H1 (cell line): ENCODE measurements at regions not wholly inside any gene's neighbourhood (a gene's known extent, or its start where the extent isn't known, plus 50 kb on each side); places are given as distances from the start of the nearest gene placed in this dataset.

Experiments
- CTCF ChIA-PET: fragments of 300-600 bp; sonication (Branson Sonifier 250); formaldehyde crosslinking; loops from one replicate; lab custom pipeline; 2021; ENCODE audit not compliant: partially characterized antibody; lab: Charles Lee
- POLR2A ChIA-PET: fragments of 300-600 bp; sonication (Branson Sonifier 250); formaldehyde crosslinking; loops from one replicate; lab custom pipeline; 2021; ENCODE audit warnings: inconsistent platforms; ENCODE audit not compliant: partially characterized antibody; lab: Charles Lee
- DNase-seq, 2 experiments: peaks; one replicate each; pipeline versions ENCODE4 v3.0.0 to v3.0.0-alpha.2; 2010 to 2022; ENCODE audit warnings: low spot score in 2 of 2, low read depth in 1 of 2, mixed read lengths in 1 of 2
- FAIRE-seq: peaks from 2 replicates; lab custom pipeline; 2011; peaks lifted over from hg19 to GRCh38; lab: Jason Lieb, UNC
- H2AFZ ChIP-seq: 2 replicates; pipeline ENCODE4 v1.8.1; 2012; ENCODE audit warnings: low read length, inconsistent platforms
- H2AK5ac ChIP-seq: 2 replicates; pipeline ENCODE4 v1.6.1; 2013; ENCODE audit warnings: low read depth, low read length
- H2BK120ac ChIP-seq: replicated peaks from 2 replicates; pipeline ENCODE3; 2013; ENCODE audit warnings: low read depth, low read length, inconsistent platforms
- H2BK12ac ChIP-seq: 2 replicates; pipeline ENCODE4 v1.6.1; 2013; ENCODE audit warnings: low read depth, low read length
- H2BK15ac ChIP-seq: 2 replicates; pipeline ENCODE4 v1.6.1; 2013; ENCODE audit warnings: low read length
- H2BK20ac ChIP-seq: 2 replicates; pipeline ENCODE4 v1.6.1; 2013; ENCODE audit warnings: low read length
- H2BK5ac ChIP-seq: 2 replicates; pipeline ENCODE4 v1.6.1; 2013; ENCODE audit warnings: low read depth, low read length
- H3K14ac ChIP-seq: 2 replicates; pipeline ENCODE4 v1.6.1; 2013; ENCODE audit warnings: inconsistent platforms; ENCODE audit not compliant: insufficient read length
- H3K18ac ChIP-seq: 2 replicates; pipeline ENCODE4 v1.6.1; 2013; ENCODE audit warnings: low read length; ENCODE audit errors: extremely low read depth
- H3K23ac ChIP-seq: 2 replicates; pipeline ENCODE4 v1.6.1; 2013; ENCODE audit warnings: inconsistent platforms; ENCODE audit not compliant: insufficient read length
- H3K23me2 ChIP-seq: 2 replicates; pipeline ENCODE4 v1.6.1; 2013; ENCODE audit warnings: low read depth, low read length
- H3K27ac ChIP-seq: 2 replicates; pipeline ENCODE4 v1.6.1; 2011; ENCODE audit warnings: low read depth, low read length, inconsistent platforms
- H3K27me3 ChIP-seq, 4 experiments: replicated peaks in 1 of 4; 1 replicate in 1 of 4; 2 replicates in 3 of 4; pipeline versions ENCODE4 v1.6.1 to v1.8.1; 2011 to 2013; ENCODE audit warnings: low read length in 3 of 4, mild to moderate bottlenecking in 3 of 4, inconsistent platforms in 2 of 4, mixed read lengths in 2 of 4, moderate library complexity in 1 of 4; ENCODE audit not compliant: control insufficient read depth in 3 of 4, insufficient read depth in 3 of 4; ENCODE audit errors: extremely low read depth in 1 of 4
- H3K36me3 ChIP-seq, 4 experiments: 2 replicates each; pipeline versions ENCODE4 v1.6.1 to v1.8.1; 2011 to 2013; ENCODE audit warnings: mild to moderate bottlenecking in 4 of 4, low read length in 3 of 4, moderate library complexity in 2 of 4, control low read depth in 1 of 4, inconsistent platforms in 1 of 4; ENCODE audit not compliant: insufficient read depth in 4 of 4, control insufficient read depth in 2 of 4
- H3K4ac ChIP-seq: replicated peaks from 2 replicates; pipeline ENCODE3; 2013; ENCODE audit warnings: low read length, low read depth, mixed read lengths, inconsistent platforms; ENCODE audit not compliant: insufficient read length
- H3K4me1 ChIP-seq, 4 experiments: replicated peaks in 1 of 4; 1 replicate in 1 of 4; 2 replicates in 3 of 4; pipeline versions ENCODE4 v1.6.1 to v1.8.1; 2011 to 2013; ENCODE audit warnings: low read length in 3 of 4, inconsistent platforms in 2 of 4, mixed read lengths in 1 of 4; ENCODE audit not compliant: insufficient read depth in 4 of 4, control insufficient read depth in 3 of 4
- H3K4me2 ChIP-seq, 2 experiments: 2 replicates each; pipeline versions ENCODE4 v1.6.1 to v1.8.1; 2011 to 2013; ENCODE audit warnings: low read depth in 2 of 2, low read length in 2 of 2, control low read depth in 1 of 2, inconsistent platforms in 1 of 2, mild to moderate bottlenecking in 1 of 2; ENCODE audit not compliant: insufficient read depth in 1 of 2
- H3K4me3 ChIP-seq, 4 experiments: fragments of 200-600, 300-600 bp in 1 of 4; sonication (generic), shearing (Covaris generic), sonication (Bioruptor Twin) in 1 of 4; 2 replicates each; pipeline versions ENCODE4 v1.5.1 to v1.8.1; 2011 to 2016; ENCODE audit warnings: low read length in 4 of 4, low read depth in 3 of 4, control low read depth in 2 of 4, inconsistent platforms in 2 of 4, mild to moderate bottlenecking in 2 of 4, mixed read lengths in 1 of 4, moderate library complexity in 1 of 4; ENCODE audit not compliant: insufficient read depth in 2 of 4; ENCODE audit errors: extremely low read depth in 1 of 4
- H3K56ac ChIP-seq: replicated peaks from 2 replicates; pipeline ENCODE3; 2013; ENCODE audit warnings: low read depth, mild to moderate bottlenecking, mixed read lengths, low read length, inconsistent platforms; ENCODE audit not compliant: insufficient read length
- H3K79me1 ChIP-seq: 2 replicates; pipeline ENCODE4 v1.6.1; 2013; ENCODE audit warnings: low read depth, low read length, control low read depth
- H3K79me2 ChIP-seq, 2 experiments: 2 replicates each; pipeline versions ENCODE4 v1.6.1 to v1.8.1; 2012 to 2013; ENCODE audit warnings: low read length in 2 of 2, mild to moderate bottlenecking in 2 of 2, inconsistent platforms in 1 of 2; ENCODE audit not compliant: insufficient read depth in 2 of 2, control insufficient read depth in 1 of 2
- H3K9ac ChIP-seq, 4 experiments: replicated peaks in 1 of 4; 1 replicate in 1 of 4; 2 replicates in 3 of 4; pipeline versions ENCODE4 v1.6.1 to v1.8.1; 2011 to 2013; ENCODE audit warnings: low read depth in 3 of 4, low read length in 3 of 4, control low read depth in 2 of 4, mild to moderate bottlenecking in 2 of 4, moderate library complexity in 2 of 4, inconsistent platforms in 1 of 4; ENCODE audit errors: extremely low read depth in 1 of 4
- H3K9me3 ChIP-seq, 2 experiments: 2 replicates each; pipeline versions ENCODE4 v1.6.1 to v1.8.1; 2012 to 2013; ENCODE audit warnings: mild to moderate bottlenecking in 2 of 2, moderate library complexity in 2 of 2, control low read depth in 1 of 2, inconsistent platforms in 1 of 2, low read depth in 1 of 2, low read length in 1 of 2, mixed read lengths in 1 of 2; ENCODE audit not compliant: insufficient read depth in 2 of 2
- H4K20me1 ChIP-seq, 2 experiments: replicated peaks in 1 of 2; 2 replicates each; pipeline versions ENCODE3 to v1.8.1; 2011 to 2013; ENCODE audit warnings: inconsistent platforms in 2 of 2, low read length in 2 of 2, mild to moderate bottlenecking in 1 of 2; ENCODE audit not compliant: insufficient read depth in 2 of 2, control insufficient read depth in 1 of 2
- H4K5ac ChIP-seq: 2 replicates; pipeline ENCODE4 v1.6.1; 2013; ENCODE audit warnings: low read length, low read depth, mixed read lengths, inconsistent platforms; ENCODE audit not compliant: insufficient read length
- H4K8ac ChIP-seq: 2 replicates; pipeline ENCODE4 v1.8.0; 2013; ENCODE audit warnings: mild to moderate bottlenecking, moderate library complexity, low read length, inconsistent platforms; ENCODE audit not compliant: insufficient read depth; ENCODE audit errors: extremely low read depth
- H4K91ac ChIP-seq: replicated peaks from 2 replicates; pipeline ENCODE3; 2013; ENCODE audit warnings: low read length, mixed read lengths, inconsistent platforms; ENCODE audit not compliant: insufficient read length
- CREB1 ChIP-seq: IDR thresholded peaks from 2 replicates; pipeline ENCODE4 v1.6.1; 2012; ENCODE audit warnings: inconsistent platforms
- KDM4A ChIP-seq: IDR thresholded peaks from one replicate; pipeline ENCODE4 v1.7.1; 2012; ENCODE audit warnings: low read depth, mild to moderate bottlenecking, moderate library complexity, low read length, inconsistent platforms; ENCODE audit not compliant: severe bottlenecking
- NANOG ChIP-seq: IDR thresholded peaks from 2 replicates; pipeline ENCODE4 v1.6.1; 2011; ENCODE audit warnings: low read length, low read depth, mild to moderate bottlenecking, inconsistent platforms; ENCODE audit not compliant: insufficient read depth, poor library complexity, severe bottlenecking
- RAD21 ChIP-seq, 2 experiments: IDR thresholded peaks in 1 of 2; conservative IDR thresholded peaks in 1 of 2; 2 replicates each; pipeline ENCODE4 v1.6.1; 2011; ENCODE audit warnings: low read depth in 2 of 2, low read length in 2 of 2, improper control_type of control experiment in 1 of 2, inconsistent platforms in 1 of 2, mild to moderate bottlenecking in 1 of 2, moderate library complexity in 1 of 2
- SIN3A ChIP-seq, 2 experiments: IDR thresholded peaks in 1 of 2; conservative IDR thresholded peaks in 1 of 2; 2 replicates each; pipeline ENCODE4 v1.6.1; 2011 to 2012; ENCODE audit warnings: low read length in 2 of 2, improper control_type of control experiment in 1 of 2, low read depth in 1 of 2, mild to moderate bottlenecking in 1 of 2
- SIRT6 ChIP-seq: IDR thresholded peaks from one replicate; pipeline ENCODE4 v1.7.1; 2012; ENCODE audit warnings: low read length, inconsistent platforms
- YY1 ChIP-seq: IDR thresholded peaks from 2 replicates; pipeline ENCODE4 v1.6.1; 2011; ENCODE audit warnings: low read depth, mild to moderate bottlenecking, low read length
- WGBS, 2 experiments: shearing (Covaris generic) in 1 of 2; methylation state at CpG; one replicate each; pipeline versions ENCODE4 v1.1.6 to v1.1.7; 2013 to 2015; ENCODE audit warnings: low lambda C conversion rate in 2 of 2, mixed read lengths in 2 of 2, inconsistent platforms in 1 of 2, low coverage in 1 of 2, missing lambda C conversion rate in 1 of 2; ENCODE audit not compliant: insufficient replicate concordance in 2 of 2, insufficient coverage in 1 of 2, insufficient read length in 1 of 2; ENCODE audit errors: extremely low coverage in 1 of 2, missing lambda C conversion rate in 1 of 2; 5-methylcytosine and 5-hydroxymethylcytosine counted together
- TF ChIP-seq, protein P1 (sequence below), 3 experiments: IDR thresholded peaks; 1 replicate in 2 of 3; 2 replicates in 1 of 3; pipeline versions ENCODE4 v1.5.1 to v1.6.1; 2011; ENCODE audit warnings: low read length in 3 of 3, mild to moderate bottlenecking in 3 of 3, inconsistent platforms in 2 of 3, low read depth in 1 of 3, moderate library complexity in 1 of 3; ENCODE audit not compliant: insufficient read depth in 1 of 3; ENCODE audit errors: control extremely low read depth in 1 of 3

DNA sequence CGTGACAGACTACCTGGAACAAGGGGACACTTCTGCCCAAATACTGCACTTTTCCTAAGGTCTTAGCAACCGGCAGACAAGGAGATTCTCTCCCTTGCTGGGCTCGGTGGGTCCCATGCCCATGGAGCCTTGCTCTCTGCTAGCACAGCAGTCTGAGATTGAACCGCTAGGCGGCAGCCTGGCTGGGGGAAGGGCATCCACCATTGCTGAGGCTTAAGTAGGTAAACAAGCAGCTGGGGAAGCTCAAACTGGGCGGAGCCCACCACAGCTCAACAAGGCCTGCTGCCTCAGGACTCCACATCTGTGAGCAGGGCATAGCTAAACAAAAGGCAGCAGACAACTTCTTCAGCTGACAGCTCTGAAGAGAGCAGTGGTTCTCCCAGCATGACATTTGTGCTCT lies 87.8 kb upstream of the ASCC3 start:
- Histone ChIP-seq H3K56ac (no peak overlapping the region), H3K23ac (no peak overlapping the region), H3K79me1 (no peaks in the 10 kb centered on the region), H3K18ac (no peak overlapping the region), H3K9ac (no peak overlapping the region), H3K79me2 (no peaks in the 10 kb centered on the region), H2BK12ac (no peak overlapping the region), H2BK120ac (no peak overlapping the region), H3K4me1 (no peaks in the 10 kb centered on the region), H3K36me3 (no peaks in the 10 kb centered on the region), H3K4me3 (no peak overlapping the region), H2AK5ac (no peak overlapping the region), H4K20me1 (no peaks in the 10 kb centered on the region), H3K4ac (no peak overlapping the region), H2BK20ac (no peak overlapping the region), H2AFZ (0 out of 2 replicates have a peak overlapping the region, but pooled peaks have one; percentile 22), H3K27me3 (no peaks in the 10 kb centered on the region), H4K5ac (no peak overlapping the region), H3K9me3 (no peaks in the 10 kb centered on the region), H4K91ac (no peak overlapping the region), H3K4me2 (no peak overlapping the region), H3K14ac (no peak overlapping the region), H2BK5ac (no peak overlapping the region), H3K23me2 (no peaks in the 10 kb centered on the region), H4K8ac (no peak overlapping the region), H3K27ac (no peak overlapping the region), H2BK15ac (no peak overlapping the region)
- FAIRE-seq = no peak
- TF ChIP-seq YY1 = no peak
- TF ChIP-seq NANOG = no peak
- TF ChIP-seq CREB1 = no peak
- TF ChIP-seq, protein P1, sequence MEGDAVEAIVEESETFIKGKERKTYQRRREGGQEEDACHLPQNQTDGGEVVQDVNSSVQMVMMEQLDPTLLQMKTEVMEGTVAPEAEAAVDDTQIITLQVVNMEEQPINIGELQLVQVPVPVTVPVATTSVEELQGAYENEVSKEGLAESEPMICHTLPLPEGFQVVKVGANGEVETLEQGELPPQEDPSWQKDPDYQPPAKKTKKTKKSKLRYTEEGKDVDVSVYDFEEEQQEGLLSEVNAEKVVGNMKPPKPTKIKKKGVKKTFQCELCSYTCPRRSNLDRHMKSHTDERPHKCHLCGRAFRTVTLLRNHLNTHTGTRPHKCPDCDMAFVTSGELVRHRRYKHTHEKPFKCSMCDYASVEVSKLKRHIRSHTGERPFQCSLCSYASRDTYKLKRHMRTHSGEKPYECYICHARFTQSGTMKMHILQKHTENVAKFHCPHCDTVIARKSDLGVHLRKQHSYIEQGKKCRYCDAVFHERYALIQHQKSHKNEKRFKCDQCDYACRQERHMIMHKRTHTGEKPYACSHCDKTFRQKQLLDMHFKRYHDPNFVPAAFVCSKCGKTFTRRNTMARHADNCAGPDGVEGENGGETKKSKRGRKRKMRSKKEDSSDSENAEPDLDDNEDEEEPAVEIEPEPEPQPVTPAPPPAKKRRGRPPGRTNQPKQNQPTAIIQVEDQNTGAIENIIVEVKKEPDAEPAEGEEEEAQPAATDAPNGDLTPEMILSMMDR (IDR thresholded peaks at IDR 0.05; ENCODE audit: control extremely low read depth in 1 of 3, insufficient read depth in 1 of 3, low read depth in 1 of 3, low read length in 3 of 3) = peak in 2 of 3 experiments; percentile 10 to 21; a peak in 2 of 4 replicates
- TF ChIP-seq SIN3A (conservative IDR thresholded peaks at IDR 0.05 in 1 of 2, IDR thresholded peaks at IDR 0.05 in 1 of 2; ENCODE audit: low read depth in 1 of 2, low read length in 2 of 2) = no peak
- no peak for TF ChIP-seq KDM4A
- no peak for TF ChIP-seq SIRT6
- peak; percentile 23 to 31; a peak in 3 of 4 replicates for TF ChIP-seq RAD21 (IDR thresholded peaks at IDR 0.05 in 1 of 2, conservative IDR thresholded peaks at IDR 0.05 in 1 of 2; ENCODE audit: low read depth in 2 of 2, low read length in 2 of 2)
- WGBS, 2 experiments = 91% methylated on average over 6 of the region's 6 CpGs; no CpG with 5 or more reads in 1 of the 2 experiments
- DNase-seq = peak; percentile 31 to 50
- POLR2A ChIA-PET = no interaction called here
- CTCF ChIA-PET = interaction anchor here (0.9 to 1.4 kb wide), 3 partner anchors 13 to 118 kb away, joined by 3 read pairs; no protein-coding TSS in a partner anchor
